DOHH2 (cell line): ENCODE measurements at regions not wholly inside any gene's neighbourhood (a gene's known extent, or its start where the extent isn't known, plus 50 kb on each side); places are given as distances from the start of the nearest gene placed in this dataset.

Experiments used
- EZH2phosphoT487 ChIP-seq: fragments of 200-600 bp; sonication (generic); IDR thresholded peaks from 2 replicates; pipeline ENCODE4 v1.6.1; 2017; ENCODE audit warnings: borderline replicate concordance, mild to moderate bottlenecking, antibody characterized with exemption, low read length, moderate library complexity, mixed read lengths
- TF ChIP-seq, protein P1 (sequence below): fragments of 200-600 bp; sonication (generic); IDR thresholded peaks from one replicate; pipeline ENCODE4 v1.5.1; 2014; ENCODE audit warnings: antibody characterized with exemption, mild to moderate bottlenecking, low read depth, low read length; ENCODE audit not compliant: poor library complexity, severe bottlenecking

GRCh38 chr18:70382992-70383717, 94.3 kb downstream of the SOCS6 start:
- TF ChIP-seq, protein P1, sequence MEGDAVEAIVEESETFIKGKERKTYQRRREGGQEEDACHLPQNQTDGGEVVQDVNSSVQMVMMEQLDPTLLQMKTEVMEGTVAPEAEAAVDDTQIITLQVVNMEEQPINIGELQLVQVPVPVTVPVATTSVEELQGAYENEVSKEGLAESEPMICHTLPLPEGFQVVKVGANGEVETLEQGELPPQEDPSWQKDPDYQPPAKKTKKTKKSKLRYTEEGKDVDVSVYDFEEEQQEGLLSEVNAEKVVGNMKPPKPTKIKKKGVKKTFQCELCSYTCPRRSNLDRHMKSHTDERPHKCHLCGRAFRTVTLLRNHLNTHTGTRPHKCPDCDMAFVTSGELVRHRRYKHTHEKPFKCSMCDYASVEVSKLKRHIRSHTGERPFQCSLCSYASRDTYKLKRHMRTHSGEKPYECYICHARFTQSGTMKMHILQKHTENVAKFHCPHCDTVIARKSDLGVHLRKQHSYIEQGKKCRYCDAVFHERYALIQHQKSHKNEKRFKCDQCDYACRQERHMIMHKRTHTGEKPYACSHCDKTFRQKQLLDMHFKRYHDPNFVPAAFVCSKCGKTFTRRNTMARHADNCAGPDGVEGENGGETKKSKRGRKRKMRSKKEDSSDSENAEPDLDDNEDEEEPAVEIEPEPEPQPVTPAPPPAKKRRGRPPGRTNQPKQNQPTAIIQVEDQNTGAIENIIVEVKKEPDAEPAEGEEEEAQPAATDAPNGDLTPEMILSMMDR = no peak
- no peak for TF ChIP-seq EZH2phosphoT487
